HG03439 (cell line): ENCODE measurements at regions not wholly inside any gene's neighbourhood (a gene's known extent, or its start where the extent isn't known, plus 50 kb on each side); places are given as distances from the start of the nearest gene placed in this dataset.

Experiments
- ATAC-seq: cut with Tn5 transposase; IDR thresholded peaks from one replicate; pipeline ENCODE4 v1.9.1; 2021; ENCODE audit warnings: mild to moderate bottlenecking, moderate library complexity; ENCODE audit not compliant: unreplicated experiment

GRCh38 chr1:208298593-208299269, 54.5 kb upstream of the PLXNA2 start:
- ATAC-seq = no peak

- ATAC-seq = no peak
Observed at GRCh38 chr1:208300084-208300770, 56.0 kb upstream of the PLXNA2 start.

DNA sequence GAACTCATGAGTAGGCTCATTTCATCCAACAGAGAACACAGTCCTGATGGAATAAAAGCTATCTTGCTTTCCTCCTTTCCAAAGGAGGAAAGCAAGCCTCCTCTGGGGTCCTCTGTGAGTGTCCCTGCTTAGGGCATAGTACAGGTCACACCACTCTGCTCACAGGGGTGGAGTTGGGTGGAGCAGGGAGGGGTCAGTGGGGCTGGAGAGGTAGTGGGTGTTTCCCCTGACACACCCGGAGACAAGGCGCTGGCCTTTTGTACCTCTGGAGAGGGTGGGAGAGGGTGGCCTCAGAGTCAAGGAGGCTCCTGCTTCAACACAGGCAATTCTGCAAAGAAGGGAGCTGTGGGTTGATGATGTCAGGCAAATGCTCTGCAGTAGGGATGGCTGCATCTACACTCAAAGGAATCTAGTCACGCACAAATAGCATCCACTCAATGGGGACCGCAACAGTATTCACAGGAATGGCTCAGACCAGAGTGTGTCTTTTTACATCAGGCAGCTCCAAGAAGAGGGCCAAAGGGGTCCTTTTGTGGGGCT, 58.6 kb upstream of the PLXNA2 start:
- ATAC-seq = no peak

DNA sequence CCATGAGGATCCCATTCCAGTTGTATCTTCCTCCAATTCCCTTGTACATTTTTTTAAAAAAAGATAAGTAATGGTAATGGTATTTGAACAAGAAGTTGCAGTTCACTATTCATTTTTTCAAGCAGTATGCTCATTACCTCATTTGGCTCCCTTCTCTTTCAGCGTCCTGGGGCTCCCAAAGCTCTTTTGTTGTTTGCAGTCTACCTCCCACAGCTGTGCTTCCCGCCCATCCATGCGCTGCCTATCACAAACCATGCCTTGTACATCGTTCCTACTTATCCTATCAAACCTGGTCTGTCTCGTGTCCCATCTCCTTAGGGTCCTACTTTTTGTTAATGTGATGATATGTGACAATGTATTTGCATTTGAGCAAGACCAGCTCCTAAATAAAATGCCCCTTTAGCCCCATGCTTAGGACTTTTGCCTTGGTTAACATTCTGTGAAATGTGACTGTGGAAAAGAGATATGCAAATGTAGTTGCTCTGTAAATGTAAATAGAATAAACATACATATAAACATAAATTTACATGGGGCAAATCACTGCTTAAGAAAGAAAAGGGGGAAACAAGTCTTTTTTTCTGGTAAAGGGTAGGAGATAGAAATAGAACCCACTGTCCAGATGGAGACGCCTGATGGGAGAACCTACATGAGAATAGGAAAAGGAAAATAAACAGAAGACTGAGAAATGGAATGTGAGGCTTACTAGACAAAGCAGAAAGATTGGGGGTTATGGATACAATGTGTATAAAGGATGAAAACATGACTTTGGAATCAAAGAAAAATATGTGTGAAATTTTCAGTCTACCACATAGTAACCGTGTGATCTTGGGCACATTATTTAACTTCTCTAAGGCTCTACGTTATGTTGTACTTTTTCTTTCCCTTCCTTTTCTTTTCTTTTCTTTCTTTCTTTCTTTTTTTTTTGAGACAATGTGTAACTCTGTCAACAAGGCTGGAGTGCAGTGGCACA, 59.8 kb upstream of the PLXNA2 start:
- ATAC-seq = no peak

DNA sequence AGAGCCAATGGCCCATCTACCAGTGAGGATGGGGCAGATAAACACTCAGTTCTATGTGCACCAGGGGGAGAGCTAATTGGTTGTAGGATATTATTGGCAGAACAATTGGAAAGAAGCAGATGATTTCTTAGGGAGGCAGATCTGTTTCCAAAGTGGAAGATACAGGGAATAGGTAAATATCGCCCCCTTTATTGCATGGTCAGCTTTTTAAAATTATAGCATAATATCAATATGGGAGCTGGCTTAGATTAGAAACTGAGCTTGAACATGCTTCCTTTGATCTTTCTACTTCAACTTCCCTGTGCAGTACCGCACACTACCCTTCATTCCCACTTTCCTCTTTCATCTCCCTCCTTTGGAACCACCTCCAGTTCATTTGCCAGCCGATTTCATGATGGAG, 64.0 kb upstream of the PLXNA2 start:
- no peak for ATAC-seq

- ATAC-seq = no peak
Observed at GRCh38 chr1:208309771-208310170, 65.6 kb upstream of the PLXNA2 start.

DNA sequence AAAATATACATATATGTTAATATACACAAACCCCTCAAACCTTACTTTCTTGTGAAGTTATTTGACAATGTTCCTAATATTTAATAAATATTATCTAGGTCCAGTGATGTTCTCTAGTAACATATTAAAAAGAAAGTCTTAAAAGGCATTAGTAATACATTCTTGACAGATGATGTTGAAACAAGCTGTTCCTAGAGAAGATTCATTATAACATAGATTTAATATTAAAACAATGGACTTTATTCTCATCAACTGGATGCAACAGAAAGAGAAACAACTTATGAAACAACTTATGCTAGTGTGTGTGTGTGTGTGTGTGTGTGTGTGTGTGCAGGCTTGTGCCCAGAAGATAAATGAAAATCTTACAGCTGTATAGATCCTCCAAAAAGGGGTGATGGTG, 68.5 kb upstream of the PLXNA2 start:
- ATAC-seq = no peak

- no peak for ATAC-seq
Observed at GRCh38 chr1:208314431-208314830, 70.2 kb upstream of the PLXNA2 start.

- no peak for ATAC-seq
Observed at GRCh38 chr1:208318150-208318734, 74.1 kb upstream of the PLXNA2 start.

GRCh38 chr1:208324005-208324404, 79.8 kb upstream of the PLXNA2 start:
- no peak for ATAC-seq

DNA sequence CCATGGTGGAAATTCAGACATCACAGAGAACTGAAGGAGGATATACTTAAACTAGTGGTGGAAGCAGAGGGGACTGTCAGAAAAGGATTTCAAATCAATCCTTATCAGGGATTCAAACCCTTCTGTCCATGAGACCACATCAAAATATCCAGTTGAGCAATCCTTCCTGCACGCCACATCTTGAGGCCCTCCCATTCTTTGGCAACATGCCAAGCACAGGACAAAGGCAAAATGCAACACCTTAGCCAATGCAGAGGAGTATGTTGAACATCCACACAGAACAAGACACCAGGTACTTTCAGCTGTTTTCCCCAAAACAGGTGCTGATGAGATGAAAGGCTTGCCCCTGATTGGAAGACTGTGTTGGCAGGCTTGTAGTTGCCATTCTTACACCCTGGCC, 81.8 kb upstream of the PLXNA2 start:
- ATAC-seq = no peak

- no peak for ATAC-seq
Observed at GRCh38 chr1:208329300-208329699, 85.1 kb upstream of the PLXNA2 start.

- ATAC-seq = no peak
Observed at GRCh38 chr1:208332036-208332773, 88.0 kb upstream of the PLXNA2 start.

GRCh38 chr1:208332774-208333126, 88.6 kb upstream of the PLXNA2 start:
- ATAC-seq = no peak

GRCh38 chr1:208333676-208334075, 89.5 kb upstream of the PLXNA2 start:
- no peak for ATAC-seq

DNA sequence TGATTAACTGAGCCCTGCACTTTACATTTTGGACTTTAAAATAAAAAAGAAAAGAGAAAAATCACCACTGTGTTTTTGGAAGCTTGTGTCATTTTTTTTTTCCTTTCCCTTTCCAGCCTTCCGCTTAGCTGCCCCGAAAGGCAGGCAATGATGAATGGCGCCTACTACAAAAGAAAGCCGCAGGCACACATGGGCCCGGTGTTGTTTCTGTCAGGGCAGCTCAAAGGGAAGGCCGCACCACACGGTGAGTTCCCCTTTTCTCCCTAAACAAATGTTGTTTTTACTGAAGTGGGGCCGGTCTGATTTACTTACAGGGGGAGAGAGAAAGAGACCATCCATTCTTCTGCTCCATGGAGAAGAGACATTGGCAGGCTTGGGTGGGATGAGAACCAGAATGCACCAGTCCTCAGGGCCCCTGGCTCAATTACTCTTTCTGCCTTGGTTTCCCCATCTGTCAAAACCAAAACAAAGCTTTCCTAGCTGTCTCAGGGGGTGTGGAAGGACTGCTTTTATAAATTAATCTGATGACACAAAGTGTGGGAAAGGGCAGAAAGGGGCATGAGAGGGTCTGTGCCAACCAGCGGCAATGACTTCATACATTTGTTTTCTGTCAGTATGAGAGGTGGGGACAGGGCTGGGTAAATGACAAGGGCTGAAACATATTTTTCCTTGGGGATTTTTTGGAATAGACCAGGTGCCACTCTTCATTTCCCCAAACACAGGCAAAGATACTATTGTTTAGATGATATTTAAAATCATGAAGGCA, 91.4 kb upstream of the PLXNA2 start:
- no peak for ATAC-seq

- no peak for ATAC-seq
Observed at GRCh38 chr1:208336137-208336518, 91.9 kb upstream of the PLXNA2 start.

GRCh38 chr1:208339911-208340310, 95.7 kb upstream of the PLXNA2 start:
- ATAC-seq = no peak

DNA sequence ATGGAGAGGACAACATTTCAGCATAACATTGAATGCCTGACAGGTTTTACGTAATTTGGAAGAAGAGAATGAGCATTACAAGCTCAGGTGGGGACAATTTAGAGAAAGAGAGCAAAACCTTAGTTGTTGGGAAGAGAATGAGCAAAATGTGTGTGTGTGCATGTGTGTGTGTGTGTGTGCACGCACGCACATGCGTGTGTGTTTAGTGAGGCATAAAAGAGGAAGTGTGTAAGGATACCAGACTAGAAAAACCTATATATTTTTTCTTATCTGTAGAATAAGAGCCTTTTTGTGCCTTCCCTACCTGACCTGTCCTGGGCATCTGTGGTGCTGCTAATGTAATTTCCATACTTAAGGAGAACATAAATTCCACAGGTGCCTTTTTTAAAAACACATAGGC, 99.0 kb upstream of the PLXNA2 start:
- ATAC-seq = no peak
